GM23338 (cell line): ENCODE measurements at regions not wholly inside any gene's neighbourhood (a gene's known extent, or its start where the extent isn't known, plus 50 kb on each side); places are given as distances from the start of the nearest gene placed in this dataset.

ENCODE experiments used
- CTCF ChIP-seq, 2 experiments: fragments of 200-600 bp in 1 of 2; sonication (generic) in 1 of 2; conservative IDR thresholded peaks; 2 replicates each; pipeline versions ENCODE4 v1.5.1 to v1.6.1; 2016 to 2017; ENCODE audit warnings: antibody characterized with exemption in 2 of 2, low read depth in 2 of 2, mild to moderate bottlenecking in 2 of 2, moderate library complexity in 1 of 2
- EZH2 ChIP-seq: fragments of 200-600 bp; sonication (generic); IDR thresholded peaks from one replicate; pipeline ENCODE4 v1.8.0; 2017; ENCODE audit warnings: antibody characterized with exemption, mild to moderate bottlenecking, low read depth; ENCODE audit not compliant: unreplicated experiment
- REST ChIP-seq: IDR thresholded peaks from one replicate; pipeline ENCODE4 v1.6.1; 2018; ENCODE audit warnings: antibody characterized with exemption; ENCODE audit not compliant: unreplicated experiment

- TF ChIP-seq EZH2 (no peak), REST (no peak), CTCF (conservative IDR thresholded peaks at IDR 0.05; ENCODE audit: low read depth in 2 of 2) (no peak)
These were observed 79.5 kb upstream of the FOXF1 start for GRCh38 chr16:86430814-86431213.
